HL-60 (cell line): ENCODE measurements at regions not wholly inside any gene's neighbourhood (a gene's known extent, or its start where the extent isn't known, plus 50 kb on each side); places are given as distances from the start of the nearest gene placed in this dataset.

ENCODE experiments used
- DNase-seq, 2 experiments: peaks; one replicate each; pipeline ENCODE4 v3.0.0-alpha.2; 2010 to 2020; ENCODE audit warnings: low read depth in 1 of 2, low spot score in 1 of 2
- H3K27ac ChIP-seq: fragments of 250-450 bp; sonication (Bioruptor Pico); replicated peaks from 2 replicates; pipeline ENCODE4 v1.5.1; 2020; ENCODE audit warnings: mild to moderate bottlenecking, moderate library complexity
- H3K27me3 ChIP-seq: fragments of 250-450 bp; sonication (Bioruptor Pico); 2 replicates; pipeline ENCODE4 v1.5.1; 2021; ENCODE audit warnings: mild to moderate bottlenecking, moderate library complexity; ENCODE audit not compliant: insufficient read depth, poor library complexity, severe bottlenecking
- H3K4me3 ChIP-seq: replicated peaks from 2 replicates; pipeline ENCODE4 v1.5.1; 2011; ENCODE audit warnings: mild to moderate bottlenecking, control low read depth, low read length; ENCODE audit not compliant: insufficient read depth
- CTCF ChIP-seq: IDR thresholded peaks from one replicate; pipeline ENCODE4 v1.5.1; 2011; ENCODE audit warnings: low read length, control low read depth, inconsistent platforms; ENCODE audit not compliant: insufficient read depth
- GABPA ChIP-seq: IDR thresholded peaks from 2 replicates; pipeline ENCODE4 v1.6.1; 2012; ENCODE audit warnings: low read depth
- POLR2AphosphoS5 ChIP-seq: IDR thresholded peaks from 2 replicates; pipeline ENCODE4 v1.6.1; 2012; ENCODE audit warnings: low read depth
- REST ChIP-seq: IDR thresholded peaks from 2 replicates; pipeline ENCODE4 v1.6.1; 2012; ENCODE audit warnings: low read depth; ENCODE audit not compliant: insufficient replicate concordance
- SPI1 ChIP-seq: IDR thresholded peaks from 2 replicates; pipeline ENCODE4 v1.6.1; 2012; ENCODE audit warnings: low read depth, mild to moderate bottlenecking, borderline replicate concordance

- no peak overlapping the region for H3K4me3 ChIP-seq
- no peak for TF ChIP-seq REST
- TF ChIP-seq CTCF, result no peak
- no peak for TF ChIP-seq GABPA
- TF ChIP-seq SPI1, result no peak
- no peaks in the 10 kb centered on the region for H3K27me3 ChIP-seq
- DNase-seq, result no peak
- H3K27ac ChIP-seq, result no peak overlapping the region
These were observed 275.6 kb downstream of the TFAP2B start for GRCh38 chr6:51094271-51094670.

GRCh38 chr6:51098246-51098645 lies 279.6 kb downstream of the TFAP2B start:
- no peak for DNase-seq
- Histone ChIP-seq H3K27ac (no peak overlapping the region), H3K27me3 (no peaks in the 10 kb centered on the region), H3K4me3 (no peak overlapping the region)
- TF ChIP-seq REST (no peak), POLR2AphosphoS5 (no peak), GABPA (no peak), SPI1 (no peak), CTCF (no peak)

- Histone ChIP-seq H3K27ac (no peak overlapping the region), H3K4me3 (no peak overlapping the region), H3K27me3 (no peaks in the 10 kb centered on the region)
- TF ChIP-seq POLR2AphosphoS5 (no peak), GABPA (no peak), SPI1 (no peak), CTCF (no peak), REST (no peak)
- DNase-seq, result no peak
These were observed 280.1 kb downstream of the TFAP2B start for GRCh38 chr6:51098791-51099190.
